Naive thymus-derived CD4-positive, alpha-beta T cell (primary cell): ENCODE measurements at regions not wholly inside any gene's neighbourhood (a gene's known extent, or its start where the extent isn't known, plus 50 kb on each side); places are given as distances from the start of the nearest gene placed in this dataset.
"Not testable (repeated sequence)": the region's sequence is repeated elsewhere in the genome, so short reads cannot be mapped to it uniquely, and the experiment has no call there.

Experiments used
- ATAC-seq: fragments of 150-1000 bp; cut with Tn5 transposase; 2 replicates; pipeline ENCODE4 v1.10.0; 2021; ENCODE audit warnings: mild to moderate bottlenecking, moderate library complexity
- CTCF ChIA-PET: fragments of 350-600 bp; sonication (Branson Sonifier 250); formaldehyde crosslinking; loops from one replicate; lab custom pipeline; 2021; ENCODE audit warnings: antibody characterized with exemption; lab: Charles Lee
- POLR2A ChIA-PET: fragments of 350-600 bp; sonication (Branson Sonifier 250); formaldehyde crosslinking; loops from one replicate; lab custom pipeline; 2021; ENCODE audit warnings: antibody characterized with exemption, inconsistent platforms; lab: Charles Lee
- DNase-seq, 9 donors: peaks; one replicate each; pipeline versions ENCODE4 v3.0.0 to v3.0.0-alpha.2; 2020 to 2022; ENCODE audit warnings: mixed read lengths in 1 of 9
- H3K27ac ChIP-seq: one replicate; pipeline ENCODE4 v1.7.0; 2013; ENCODE audit warnings: mild to moderate bottlenecking, low read depth, low read length, moderate library complexity
- H3K27me3 ChIP-seq, 2 donors: one replicate each; pipeline ENCODE4 v1.7.0; 2013; ENCODE audit warnings: low read length in 2 of 2, mild to moderate bottlenecking in 2 of 2, moderate library complexity in 2 of 2; ENCODE audit not compliant: control insufficient read depth in 2 of 2, insufficient read depth in 2 of 2
- H3K36me3 ChIP-seq, 3 experiments: 1 replicate in 2 of 3; 2 replicates in 1 of 3; pipeline ENCODE4 v1.7.0; 2013; ENCODE audit warnings: low read length in 3 of 3, mild to moderate bottlenecking in 3 of 3, moderate library complexity in 1 of 3; ENCODE audit not compliant: insufficient read depth in 3 of 3, control insufficient read depth in 2 of 3
- H3K4me1 ChIP-seq, 2 donors: one replicate each; pipeline ENCODE4 v1.7.0; 2013; ENCODE audit warnings: low read length in 2 of 2, mild to moderate bottlenecking in 2 of 2, moderate library complexity in 1 of 2; ENCODE audit not compliant: control insufficient read depth in 2 of 2, insufficient read depth in 2 of 2
- H3K4me3 ChIP-seq: 2 replicates; pipeline ENCODE4 v1.7.0; 2013; ENCODE audit warnings: mild to moderate bottlenecking, low read length
- H3K9me3 ChIP-seq, 3 experiments: 1 replicate in 2 of 3; 2 replicates in 1 of 3; pipeline ENCODE4 v1.7.0; 2013; ENCODE audit warnings: low read length in 3 of 3; ENCODE audit not compliant: control insufficient read depth in 2 of 3
- H3K27ac Mint-ChIP-seq, 9 donors: one replicate each; pipeline ENCODE4 v1.8.0; 2020 to 2022; ENCODE audit warnings: mixed read lengths in 9 of 9, mild to moderate bottlenecking in 8 of 9, moderate library complexity in 5 of 9, inconsistent platforms in 2 of 9
- H3K27me3 Mint-ChIP-seq, 5 donors: one replicate each; pipeline ENCODE4 v1.8.0; 2021 to 2022; ENCODE audit warnings: mixed read lengths in 5 of 5, mild to moderate bottlenecking in 1 of 5
- H3K36me3 Mint-ChIP-seq, 5 donors: one replicate each; pipeline ENCODE4 v1.8.0; 2020 to 2022; ENCODE audit warnings: mixed read lengths in 5 of 5, mild to moderate bottlenecking in 3 of 5, inconsistent platforms in 1 of 5
- H3K4me1 Mint-ChIP-seq, 7 donors: one replicate each; pipeline ENCODE4 v1.8.0; 2020 to 2022; ENCODE audit warnings: mixed read lengths in 7 of 7, mild to moderate bottlenecking in 3 of 7, inconsistent platforms in 1 of 7
- H3K4me3 Mint-ChIP-seq, 10 donors: one replicate each; pipeline ENCODE4 v1.8.0; 2020 to 2022; ENCODE audit warnings: mild to moderate bottlenecking in 10 of 10, mixed read lengths in 10 of 10, moderate library complexity in 6 of 10, inconsistent platforms in 2 of 10
- H3K9me3 Mint-ChIP-seq, 11 donors: one replicate each; pipeline ENCODE4 v1.8.0; 2020 to 2022; ENCODE audit warnings: mixed read lengths in 11 of 11, mild to moderate bottlenecking in 4 of 11, inconsistent platforms in 1 of 11, moderate library complexity in 1 of 11
- intact Hi-C, 2 donors: fragments of 100-400 bp; cut with micrococcal nuclease; formaldehyde crosslinking; loops; one replicate each; pipeline ENCODE4 v1.15.1; 2023

- Mint-ChIP-seq H3K4me1 (no peaks in the 10 kb centered on the region), H3K27ac (no peak overlapping the region), H3K36me3 (no peaks in the 10 kb centered on the region), H3K4me3 (no peak overlapping the region), H3K27me3 (no peaks in the 10 kb centered on the region), H3K9me3 (peaks cover 0 to 1% (median 0%) of the 10 kb centered on the region in 11 donors)
- DNase-seq (no peak), ATAC-seq (no peak)
- Histone ChIP-seq H3K27me3 (no peaks in the 10 kb centered on the region), H3K9me3 (no peaks in the 10 kb centered on the region), H3K27ac (no peak overlapping the region), H3K4me3 (no peak overlapping the region), H3K4me1 (no peaks in the 10 kb centered on the region), H3K36me3 (no peaks in the 10 kb centered on the region)
- ChIA-PET CTCF (no interaction called here), POLR2A (no interaction called here)
- intact Hi-C loops: no loop called here
Measured at GRCh38 chrX:23061116-23061515, 61.4 kb downstream of the DDX53 start.

GRCh38 chrX:23062359-23062758 is 62.6 kb downstream of the DDX53 start:
- Mint-ChIP-seq H3K9me3 (no peaks in the 10 kb centered on the region), H3K27me3 (no peaks in the 10 kb centered on the region), H3K4me3 (no peak overlapping the region), H3K36me3 (no peaks in the 10 kb centered on the region), H3K4me1 (no peaks in the 10 kb centered on the region), H3K27ac (no peak overlapping the region)
- H3K27me3 ChIP-seq: no peaks in the 10 kb centered on the region
- no peak overlapping the region for H3K4me3 ChIP-seq
- H3K9me3 ChIP-seq: no peaks in the 10 kb centered on the region
- H3K36me3 ChIP-seq: no peaks in the 10 kb centered on the region
- DNase-seq (no peak), ATAC-seq (no peak)
- no peaks in the 10 kb centered on the region for H3K4me1 ChIP-seq
- intact Hi-C loops: no loop called here
- ChIA-PET POLR2A (no interaction called here), CTCF (no interaction called here)
- no peak overlapping the region for H3K27ac ChIP-seq

GRCh38 chrX:23066588-23067281 is 67.0 kb downstream of the DDX53 start:
- H3K36me3 ChIP-seq: no peaks in the 10 kb centered on the region
- no peaks in the 10 kb centered on the region for H3K27me3 Mint-ChIP-seq
- DNase-seq: no peak
- ChIA-PET POLR2A (no interaction called here), CTCF (no interaction called here)
- H3K27ac ChIP-seq: no peak overlapping the region
- peaks cover 0 to 10% (median 4%) of the 10 kb centered on the region in 11 donors for H3K9me3 Mint-ChIP-seq
- H3K27me3 ChIP-seq: no peaks in the 10 kb centered on the region
- H3K4me3 Mint-ChIP-seq: no peak overlapping the region
- H3K4me1 Mint-ChIP-seq: no peaks in the 10 kb centered on the region
- H3K4me1 ChIP-seq: no peaks in the 10 kb centered on the region
- ATAC-seq: no peak
- H3K36me3 Mint-ChIP-seq: no peaks in the 10 kb centered on the region
- no peak overlapping the region for H3K27ac Mint-ChIP-seq
- H3K4me3 ChIP-seq: no peak overlapping the region
- no peaks in the 10 kb centered on the region for H3K9me3 ChIP-seq
- intact Hi-C loops: no loop called here

- H3K9me3 ChIP-seq, POLR2A ChIA-PET, H3K4me3 ChIP-seq, H3K27ac ChIP-seq, intact Hi-C loops, H3K36me3 Mint-ChIP-seq, ATAC-seq, H3K36me3 ChIP-seq, H3K4me3 Mint-ChIP-seq, H3K9me3 Mint-ChIP-seq, H3K27me3 Mint-ChIP-seq, H3K27me3 ChIP-seq, H3K4me1 ChIP-seq, H3K4me1 Mint-ChIP-seq, DNase-seq, CTCF ChIA-PET, H3K27ac Mint-ChIP-seq: not testable (repeated sequence)
Measured at GRCh38 chrX:23075461-23075860, 75.7 kb downstream of the DDX53 start.

GRCh38 chrX:23079347-23079746 is 79.6 kb downstream of the DDX53 start:
- no peaks in the 10 kb centered on the region for H3K4me1 ChIP-seq
- Mint-ChIP-seq H3K4me3 (no peak overlapping the region), H3K27ac (no peak overlapping the region), H3K36me3 (no peaks in the 10 kb centered on the region), H3K9me3 (peaks cover 0 to 3% (median 0%) of the 10 kb centered on the region in 11 donors), H3K27me3 (no peaks in the 10 kb centered on the region), H3K4me1 (no peaks in the 10 kb centered on the region)
- no peak for DNase-seq
- H3K9me3 ChIP-seq: no peaks in the 10 kb centered on the region
- no peak for ATAC-seq
- intact Hi-C loops: no loop called here
- no peak overlapping the region for H3K4me3 ChIP-seq
- H3K27me3 ChIP-seq: no peaks in the 10 kb centered on the region
- ChIA-PET CTCF (no interaction called here), POLR2A (no interaction called here)
- no peak overlapping the region for H3K27ac ChIP-seq
- H3K36me3 ChIP-seq: no peaks in the 10 kb centered on the region

GRCh38 chrX:23100826-23101225 is 101.1 kb downstream of the DDX53 start:
- peaks cover 0 to 3% (median 0%) of the 10 kb centered on the region in 7 donors for H3K4me1 Mint-ChIP-seq

GRCh38 chrX:23103546-23103945 is 103.8 kb downstream of the DDX53 start:
- Mint-ChIP-seq H3K36me3 (no peaks in the 10 kb centered on the region), H3K4me3 (no peak overlapping the region), H3K9me3 (peaks cover 0 to 3% (median 0%) of the 10 kb centered on the region in 11 donors), H3K27me3 (no peaks in the 10 kb centered on the region), H3K27ac (no peak overlapping the region), H3K4me1 (peaks cover 0 to 3% (median 0%) of the 10 kb centered on the region in 7 donors)
- Histone ChIP-seq H3K4me1 (no peaks in the 10 kb centered on the region), H3K9me3 (no peaks in the 10 kb centered on the region), H3K36me3 (no peaks in the 10 kb centered on the region), H3K4me3 (no peak overlapping the region), H3K27me3 (no peaks in the 10 kb centered on the region), H3K27ac (no peak overlapping the region)
- intact Hi-C loops: no loop called here
- no peak for ATAC-seq
- POLR2A ChIA-PET: no interaction called here
- CTCF ChIA-PET: no interaction called here
- DNase-seq: no peak

More at GRCh38 chrX:23100826-23101225, 101.1 kb downstream of the DDX53 start:
- Histone ChIP-seq H3K4me1 (no peaks in the 10 kb centered on the region), H3K4me3 (no peak overlapping the region), H3K36me3 (no peaks in the 10 kb centered on the region), H3K9me3 (no peaks in the 10 kb centered on the region), H3K27me3 (no peaks in the 10 kb centered on the region), H3K27ac (no peak overlapping the region)
- Mint-ChIP-seq H3K9me3 (peaks cover 0 to 4% (median 0%) of the 10 kb centered on the region in 11 donors), H3K27ac (no peak overlapping the region), H3K4me3 (no peak overlapping the region), H3K36me3 (no peaks in the 10 kb centered on the region), H3K27me3 (peaks cover 0 to 5% (median 0%) of the 10 kb centered on the region in 5 donors)
- POLR2A ChIA-PET: no interaction called here
- CTCF ChIA-PET: no interaction called here
- ATAC-seq (no peak), DNase-seq (no peak)
- intact Hi-C loops: no loop called here
